ENCODE measurements at regions not wholly inside any gene's neighbourhood (a gene's known extent, or its start where the extent isn't known, plus 50 kb on each side); places are given as distances from the start of the nearest gene placed in this dataset.
A peak's percentile ranks its signal among the peaks of the same experiment; 100 is the strongest.

GRCh38 chr7:131027287-131027773 lies 293.3 kb upstream of the KLF14 start:
- 64% methylated on average over 7 of the region's 8 CpGs for WGBS (ENCODE audit: insufficient coverage, low coverage, low lambda C conversion rate, missing lambda C conversion rate)
- Histone ChIP-seq H3K9me3 (no peaks in the 10 kb centered on the region), H3K27ac (no peak overlapping the region), H3K4me1 (no peaks in the 10 kb centered on the region), H3K27me3 (no peaks in the 10 kb centered on the region), H3K4me3 (no peak overlapping the region), H3K36me3 (no peaks in the 10 kb centered on the region)
- peak; percentile 42 to 60 (median 46) for ATAC-seq
- intact Hi-C loops (cut with DNase I): no loop called here
- DNase-seq: no peak
- no peak for TF ChIP-seq POLR2A (IDR thresholded peaks at IDR 0.05)
- TF ChIP-seq, protein P1, sequence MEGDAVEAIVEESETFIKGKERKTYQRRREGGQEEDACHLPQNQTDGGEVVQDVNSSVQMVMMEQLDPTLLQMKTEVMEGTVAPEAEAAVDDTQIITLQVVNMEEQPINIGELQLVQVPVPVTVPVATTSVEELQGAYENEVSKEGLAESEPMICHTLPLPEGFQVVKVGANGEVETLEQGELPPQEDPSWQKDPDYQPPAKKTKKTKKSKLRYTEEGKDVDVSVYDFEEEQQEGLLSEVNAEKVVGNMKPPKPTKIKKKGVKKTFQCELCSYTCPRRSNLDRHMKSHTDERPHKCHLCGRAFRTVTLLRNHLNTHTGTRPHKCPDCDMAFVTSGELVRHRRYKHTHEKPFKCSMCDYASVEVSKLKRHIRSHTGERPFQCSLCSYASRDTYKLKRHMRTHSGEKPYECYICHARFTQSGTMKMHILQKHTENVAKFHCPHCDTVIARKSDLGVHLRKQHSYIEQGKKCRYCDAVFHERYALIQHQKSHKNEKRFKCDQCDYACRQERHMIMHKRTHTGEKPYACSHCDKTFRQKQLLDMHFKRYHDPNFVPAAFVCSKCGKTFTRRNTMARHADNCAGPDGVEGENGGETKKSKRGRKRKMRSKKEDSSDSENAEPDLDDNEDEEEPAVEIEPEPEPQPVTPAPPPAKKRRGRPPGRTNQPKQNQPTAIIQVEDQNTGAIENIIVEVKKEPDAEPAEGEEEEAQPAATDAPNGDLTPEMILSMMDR (IDR thresholded peaks at IDR 0.05): no peak

- intact Hi-C loops (cut with DNase I): no loop called here
- H3K4me3 ChIP-seq: no peak overlapping the region
- WGBS (ENCODE audit: insufficient coverage, low coverage, low lambda C conversion rate, missing lambda C conversion rate): 69% methylated on average over 2 of the region's 2 CpGs
- no peaks in the 10 kb centered on the region for H3K9me3 ChIP-seq
- TF ChIP-seq, protein P1 (IDR thresholded peaks at IDR 0.05): no peak
- TF ChIP-seq POLR2A (IDR thresholded peaks at IDR 0.05): no peak
- ATAC-seq (no peak), DNase-seq (no peak)
- H3K36me3 ChIP-seq: no peaks in the 10 kb centered on the region
- H3K27me3 ChIP-seq: no peaks in the 10 kb centered on the region
- H3K4me1 ChIP-seq: no peaks in the 10 kb centered on the region
- H3K27ac ChIP-seq: no peak overlapping the region
Observed at GRCh38 chr7:131028295-131028694, 294.3 kb upstream of the KLF14 start.

DNA sequence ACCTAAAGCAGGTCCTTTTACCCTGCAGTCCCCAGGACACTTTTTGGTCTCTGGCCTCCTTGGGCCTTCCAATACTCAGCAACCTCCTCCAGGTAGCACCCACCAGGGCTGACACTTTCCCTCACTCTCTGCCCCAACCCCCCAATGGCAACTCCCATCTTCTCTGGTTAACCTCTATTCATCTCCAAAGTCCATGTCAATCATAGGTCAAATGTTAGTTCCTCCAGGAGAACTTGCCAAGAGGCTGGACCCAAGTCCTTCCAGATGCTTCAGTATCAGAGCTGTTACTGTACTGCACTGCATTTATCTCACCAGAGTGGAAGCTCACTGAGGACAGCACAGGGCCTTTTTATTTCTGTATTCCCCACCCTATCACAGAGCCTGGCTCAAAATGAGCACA lies 295.0 kb upstream of the KLF14 start:
- Histone ChIP-seq H3K27ac (no peak overlapping the region), H3K36me3 (no peaks in the 10 kb centered on the region), H3K4me3 (no peak overlapping the region), H3K27me3 (no peaks in the 10 kb centered on the region), H3K4me1 (no peaks in the 10 kb centered on the region), H3K9me3 (no peaks in the 10 kb centered on the region)
- DNase-seq: no peak
- TF ChIP-seq, protein P1 (IDR thresholded peaks at IDR 0.05): no peak
- no peak for TF ChIP-seq POLR2A (IDR thresholded peaks at IDR 0.05)
- intact Hi-C loops (cut with DNase I): no loop called here
- ATAC-seq: peak in 3 of 4 donors; percentile 33 to 64 (median 38)

GRCh38 chr7:131031099-131031868 lies 296.4 kb upstream of the MKLN1 start:
- Histone ChIP-seq H3K4me3 (no peak overlapping the region), H3K27me3 (no peaks in the 10 kb centered on the region), H3K4me1 (peaks cover 0 to 4% (median 0%) of the 10 kb centered on the region in 4 donors), H3K27ac (no peak overlapping the region), H3K9me3 (no peaks in the 10 kb centered on the region), H3K36me3 (no peaks in the 10 kb centered on the region)
- no peak for ATAC-seq
- no peak for DNase-seq
- 75% methylated on average over 7 of the region's 7 CpGs for whole genome bisulfite sequencing (ENCODE audit: insufficient coverage, low coverage, low lambda C conversion rate, missing lambda C conversion rate)
- intact Hi-C loops (cut with DNase I): no loop called here
- TF ChIP-seq POLR2A (IDR thresholded peaks at IDR 0.05): no peak
- TF ChIP-seq, protein P1 (IDR thresholded peaks at IDR 0.05): no peak
